Renal cortex interstitium (tissue), 11 donors: ENCODE measurements at regions not wholly inside any gene's neighbourhood (a gene's known extent, or its start where the extent isn't known, plus 50 kb on each side); places are given as distances from the start of the nearest gene placed in this dataset.
"Not testable (repeated sequence)": the region's sequence is repeated elsewhere in the genome, so short reads cannot be mapped to it uniquely, and the experiment has no call there.

Experiments
- DNase-seq, 11 donors: peaks; one replicate each; pipeline ENCODE4 v3.0.0-alpha.2; 2013; ENCODE audit warnings: low read depth in 9 of 11, low spot score in 4 of 11; ENCODE audit errors: extremely low read depth in 1 of 11

- DNase-seq: no peak
Observed at GRCh38 chr21:21818898-21819297, 820.7 kb downstream of the NCAM2 start.

DNA sequence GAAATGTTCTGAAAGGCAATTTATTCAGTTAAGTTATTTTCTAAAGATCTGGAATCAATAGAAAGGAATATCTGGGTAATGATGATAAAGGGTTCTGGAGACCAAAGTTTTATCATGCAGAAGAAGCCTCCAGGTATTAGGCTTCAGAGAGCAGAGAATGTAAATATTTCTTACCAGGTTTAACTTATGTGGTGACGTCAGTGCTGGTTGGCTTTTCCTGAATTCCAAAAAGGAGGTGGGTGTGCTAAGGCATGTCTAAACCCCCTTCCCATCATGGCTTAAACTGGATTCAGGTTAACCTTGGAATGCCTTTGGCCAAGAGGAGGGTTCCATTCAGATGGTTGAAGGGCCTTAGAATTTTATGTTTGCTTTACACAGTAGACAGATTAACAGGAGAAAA, 829.9 kb downstream of the NCAM2 start:
- DNase-seq: no peak

- DNase-seq: no peak
Observed at GRCh38 chr21:21831036-21831435, 832.8 kb downstream of the NCAM2 start.

DNA sequence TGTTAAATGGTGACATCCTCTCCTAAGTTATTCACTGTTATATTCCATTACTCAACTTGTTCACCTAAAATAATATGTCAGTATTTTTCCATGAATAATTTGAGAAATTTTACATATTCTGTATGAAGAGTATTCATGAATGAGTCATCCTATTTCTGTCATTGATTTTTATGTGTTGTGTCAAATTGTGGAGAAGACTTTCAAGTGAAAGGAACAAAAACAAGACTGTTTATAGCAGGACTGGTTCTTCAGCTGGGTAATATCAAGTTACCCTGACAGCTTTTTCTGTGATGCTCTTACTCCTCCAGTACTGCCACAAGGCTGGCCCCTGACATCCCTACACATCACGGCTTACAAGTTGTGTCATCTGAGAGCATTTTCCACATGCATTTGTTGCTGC, 847.7 kb downstream of the NCAM2 start:
- peak in 1 of 11 donors; percentile 11 for DNase-seq

- DNase-seq: no peak
Observed at GRCh38 chr21:21851205-21851604, 853.0 kb downstream of the NCAM2 start.

DNA sequence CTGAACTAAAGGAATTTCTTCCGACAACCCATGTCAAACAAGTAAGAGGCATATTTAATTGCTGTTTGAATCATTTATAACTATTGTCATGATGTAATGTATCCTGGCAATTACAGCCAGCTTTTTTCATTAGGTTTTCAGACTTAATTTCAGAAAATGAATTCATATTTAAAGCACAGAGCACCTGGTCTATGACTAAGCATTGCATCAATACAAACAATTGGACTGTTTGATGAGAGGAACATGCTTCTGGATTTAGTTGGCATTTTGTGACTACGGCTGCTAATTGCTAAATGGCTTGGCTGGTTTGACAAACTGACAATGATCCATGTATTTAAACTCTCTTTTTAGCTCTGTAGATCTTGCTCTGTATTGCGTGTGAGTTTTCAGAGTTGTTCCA, 853.4 kb downstream of the NCAM2 start:
- no peak for DNase-seq

- no peak for DNase-seq
Observed at GRCh38 chr21:21858502-21859334, 860.5 kb downstream of the NCAM2 start.

DNA sequence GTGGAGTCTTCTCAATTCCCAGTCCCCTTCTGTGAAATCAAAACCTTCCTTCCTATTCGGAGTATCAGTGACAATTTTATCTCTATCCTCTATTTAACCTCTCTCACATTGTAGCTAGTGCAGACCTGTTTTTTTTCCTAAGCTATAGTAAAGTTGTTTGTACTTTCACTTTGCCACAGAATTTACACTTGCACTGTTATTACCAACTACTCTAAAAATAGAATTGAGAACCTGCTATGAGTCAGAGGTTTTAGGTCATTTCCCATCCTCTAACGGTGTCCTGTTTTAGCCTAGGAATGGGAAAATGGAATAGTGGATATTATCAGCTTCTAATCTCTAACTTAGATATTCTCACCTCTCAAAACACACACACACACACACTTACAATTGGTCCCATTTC, 862.7 kb downstream of the NCAM2 start:
- DNase-seq: peak in 1 of 11 donors; percentile 1

GRCh38 chr21:21864321-21864840, 866.2 kb downstream of the NCAM2 start:
- no peak for DNase-seq

DNA sequence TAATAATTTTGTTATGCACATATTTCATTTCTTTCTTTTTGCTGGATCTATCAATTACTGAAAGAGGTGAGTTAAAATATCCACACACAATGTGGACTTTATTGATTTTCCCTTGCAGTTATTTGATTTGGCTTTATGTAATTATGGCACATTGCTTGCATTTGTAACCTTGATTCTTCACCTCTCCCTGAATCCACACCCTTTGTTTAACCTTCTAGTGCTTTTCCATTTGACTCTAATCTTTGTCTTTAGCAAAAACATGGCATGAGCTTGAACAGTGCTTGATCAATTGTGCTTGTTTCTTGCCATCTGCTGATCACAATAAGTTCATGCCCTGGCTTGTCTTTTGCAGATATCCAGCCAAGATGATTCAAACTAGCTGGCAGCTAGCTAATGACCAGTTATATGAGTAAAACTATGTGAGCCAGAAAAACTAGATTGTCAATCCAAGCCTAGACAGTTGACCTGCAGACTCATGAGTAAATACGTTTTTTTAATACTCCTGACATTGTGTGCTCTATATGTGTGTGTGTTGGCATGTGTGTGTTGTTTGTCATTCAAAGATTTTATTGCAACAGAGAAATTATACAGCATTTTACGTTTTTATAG, 899.2 kb downstream of the NCAM2 start:
- no peak for DNase-seq

DNA sequence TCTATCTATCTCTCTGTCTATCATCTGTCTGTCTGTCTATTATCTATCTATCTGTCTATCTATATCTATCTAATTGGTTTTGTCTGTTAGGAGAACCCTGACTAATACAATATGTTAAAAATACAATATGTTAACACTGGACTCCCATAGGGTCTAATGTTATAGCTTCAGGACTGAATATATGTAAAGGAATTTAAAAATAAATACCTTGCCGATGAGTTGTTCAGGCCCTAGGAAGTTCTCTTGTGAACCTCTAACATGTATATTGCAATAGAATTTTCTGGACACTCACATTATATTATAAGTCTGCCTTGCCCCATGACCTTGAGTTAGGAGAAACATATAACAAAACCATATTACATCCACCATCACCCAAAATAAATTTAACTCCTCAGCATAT, 900.6 kb downstream of the NCAM2 start:
- no peak for DNase-seq

DNA sequence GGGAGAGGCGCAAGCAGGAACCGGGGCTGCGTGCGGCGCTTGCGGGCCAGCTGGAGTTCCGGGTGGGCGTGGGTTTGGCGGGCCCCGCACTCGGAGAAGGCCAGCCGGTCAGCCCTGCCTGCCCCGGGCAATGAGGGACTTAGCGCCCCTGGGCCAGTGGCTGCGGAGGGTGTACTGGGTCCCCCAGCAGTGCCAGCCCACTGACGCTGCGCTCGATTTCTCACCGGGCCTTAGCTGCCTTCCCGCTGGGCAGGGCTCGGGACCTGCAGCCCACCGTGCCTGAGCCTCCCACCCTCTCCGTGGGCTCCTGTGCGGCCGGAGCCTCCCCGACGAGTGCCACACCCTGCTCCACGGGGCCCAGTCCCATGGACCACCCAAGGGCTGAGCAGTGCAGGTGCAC, 904.2 kb downstream of the NCAM2 start:
- DNase-seq: not testable (repeated sequence)

DNA sequence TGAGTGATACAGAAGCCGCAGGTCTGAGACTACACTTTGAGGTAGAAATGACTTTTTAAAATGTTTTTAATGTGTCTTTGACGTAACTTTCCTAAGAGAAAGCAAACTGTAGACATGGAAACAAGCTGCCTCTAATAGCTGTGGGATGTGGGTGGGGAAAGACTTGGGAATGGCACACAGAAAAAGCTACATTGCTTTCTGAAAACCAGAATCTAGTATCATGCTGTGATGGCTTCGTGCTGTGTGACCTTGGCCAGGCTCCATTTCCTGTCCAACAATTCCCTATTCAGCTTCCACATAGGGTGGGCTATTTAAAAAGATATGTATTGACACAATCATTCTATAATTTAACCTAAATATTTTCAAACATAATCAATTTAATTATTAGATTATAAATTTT, 909.1 kb downstream of the NCAM2 start:
- no peak for DNase-seq

GRCh38 chr21:21915816-21916215, 917.6 kb downstream of the NCAM2 start:
- DNase-seq: no peak

DNA sequence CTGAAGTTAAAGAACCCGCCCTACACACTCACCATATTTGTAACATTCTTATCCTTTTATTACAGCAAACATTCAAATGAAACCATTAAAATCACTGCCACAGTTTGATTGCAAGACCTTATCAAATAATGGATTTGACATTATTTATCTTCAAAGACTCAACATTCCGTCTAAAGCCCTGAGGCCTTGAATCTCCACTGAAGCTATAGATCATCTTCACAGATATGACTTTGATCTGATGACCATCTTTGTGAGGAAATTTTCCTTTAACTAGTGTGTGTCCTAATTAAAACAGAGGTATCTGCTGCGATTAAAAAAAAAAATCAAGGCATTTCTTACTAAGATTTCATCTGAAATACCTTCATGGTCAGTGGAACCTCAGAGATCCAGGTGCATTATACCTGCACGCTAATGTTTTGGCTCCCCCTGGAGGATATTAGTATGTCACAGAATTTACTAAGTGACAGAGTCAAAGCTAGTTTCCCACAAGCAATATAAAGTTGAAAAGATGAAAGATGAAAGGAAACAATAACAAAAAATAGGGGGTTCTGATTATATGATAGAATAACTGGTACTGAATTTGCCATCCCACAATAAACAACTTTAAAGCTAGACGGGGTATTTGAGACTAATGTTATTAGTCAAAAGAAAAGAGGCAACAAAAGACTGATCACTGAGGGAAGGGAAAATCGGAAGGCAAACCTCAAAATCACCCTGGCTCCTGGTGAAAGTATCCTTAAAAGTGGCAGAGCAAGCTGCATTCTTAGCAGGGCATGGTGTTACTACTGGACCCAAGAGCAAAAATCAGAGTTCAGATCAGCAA, 923.4 kb downstream of the NCAM2 start:
- DNase-seq: peak in 5 of 11 donors; percentile 1 to 20 (median 8)

GRCh38 chr21:21929226-21929625, 931.0 kb downstream of the NCAM2 start:
- no peak for DNase-seq

- no peak for DNase-seq
Observed at GRCh38 chr21:21929789-21930188, 931.6 kb downstream of the NCAM2 start.

- no peak for DNase-seq
Observed at GRCh38 chr21:21952566-21952965, 954.4 kb downstream of the NCAM2 start.

- no peak for DNase-seq
Observed at GRCh38 chr21:21955204-21955603, 957.0 kb downstream of the NCAM2 start.

DNA sequence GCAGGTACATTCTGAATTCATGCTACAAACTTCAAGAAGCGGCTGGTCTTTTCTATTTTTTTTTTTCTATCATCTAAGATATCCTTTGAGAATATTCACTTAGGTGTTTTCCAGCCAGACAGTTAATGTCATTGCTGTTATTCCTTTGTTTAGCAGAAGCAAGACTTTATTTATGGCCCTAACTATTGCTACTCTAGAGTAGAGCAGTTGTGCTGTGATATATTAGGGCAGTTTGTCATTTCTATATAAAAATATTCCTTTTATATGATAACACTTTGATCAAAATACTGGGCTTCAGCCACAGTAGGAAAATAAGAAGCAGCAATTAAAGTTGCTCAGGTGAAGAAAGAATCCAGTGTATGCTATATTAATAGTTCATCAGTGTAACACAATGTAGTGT, 959.3 kb downstream of the NCAM2 start:
- no peak for DNase-seq
